Endodermal cell (in vitro differentiated cells): ENCODE measurements at regions not wholly inside any gene's neighbourhood (a gene's known extent, or its start where the extent isn't known, plus 50 kb on each side); places are given as distances from the start of the nearest gene placed in this dataset.

Experiments used
- DNase-seq: peaks from one replicate; pipeline ENCODE4 v3.0.0-alpha.2; 2017
- H3K27ac ChIP-seq: 2 replicates; pipeline ENCODE4 v1.5.1; 2013; ENCODE audit warnings: mild to moderate bottlenecking, low read depth, low read length, moderate library complexity
- H3K27me3 ChIP-seq: 2 replicates; pipeline ENCODE4 v1.6.1; 2013; ENCODE audit warnings: mild to moderate bottlenecking, low read length, moderate library complexity; ENCODE audit not compliant: insufficient read depth, control insufficient read depth, poor library complexity, severe bottlenecking
- H3K36me3 ChIP-seq: 2 replicates; pipeline ENCODE4 v1.7.0; 2013; ENCODE audit warnings: mild to moderate bottlenecking, low read length, moderate library complexity; ENCODE audit not compliant: control insufficient read depth, insufficient read depth
- H3K4me1 ChIP-seq: one replicate; pipeline ENCODE4 v1.7.0; 2013; ENCODE audit warnings: low read length; ENCODE audit not compliant: control insufficient read depth, insufficient read depth
- H3K4me3 ChIP-seq: 2 replicates; pipeline ENCODE4 v1.5.1; 2013; ENCODE audit warnings: mild to moderate bottlenecking, low read length, moderate library complexity
- H3K9ac ChIP-seq: 2 replicates; pipeline ENCODE4 v1.6.1; 2013; ENCODE audit warnings: mild to moderate bottlenecking, low read length, moderate library complexity; ENCODE audit not compliant: poor library complexity, severe bottlenecking; ENCODE audit errors: extremely low read depth
- H3K9me3 ChIP-seq: 2 replicates; pipeline ENCODE4 v1.6.1; 2013; ENCODE audit warnings: mild to moderate bottlenecking, low read length, moderate library complexity; ENCODE audit not compliant: control insufficient read depth
- H3K27ac Mint-ChIP-seq: 2 replicates; pipeline ENCODE4 v1.8.0; 2020; ENCODE audit warnings: mixed read lengths
- H3K27me3 Mint-ChIP-seq: 2 replicates; pipeline ENCODE4 v1.8.0; 2021; ENCODE audit warnings: mild to moderate bottlenecking, mixed read lengths; ENCODE audit not compliant: insufficient read depth
- H3K36me3 Mint-ChIP-seq: 2 replicates; pipeline ENCODE4 v1.8.0; 2020; ENCODE audit warnings: low read depth, mixed read lengths
- H3K4me1 Mint-ChIP-seq: 2 replicates; pipeline ENCODE4 v1.8.0; 2020; ENCODE audit warnings: mixed read lengths
- H3K4me3 Mint-ChIP-seq: 2 replicates; pipeline ENCODE4 v1.8.0; 2020; ENCODE audit warnings: mild to moderate bottlenecking, moderate library complexity, mixed read lengths
- H3K9me3 Mint-ChIP-seq: 2 replicates; pipeline ENCODE4 v1.8.0; 2020; ENCODE audit warnings: mild to moderate bottlenecking, mixed read lengths
- WGBS, 2 experiments: methylation state at CpG; one replicate each; pipeline versions ENCODE4 v1.1.5 to v1.1.7; 2013; ENCODE audit warnings: missing lambda C conversion rate in 2 of 2, mixed read lengths in 1 of 2; ENCODE audit not compliant: insufficient coverage in 1 of 2, insufficient read length in 1 of 2; 5-methylcytosine and 5-hydroxymethylcytosine counted together
- TF ChIP-seq, protein P1 (sequence below): fragments of 200-600 bp; sonication (generic); conservative IDR thresholded peaks from 2 replicates; pipeline ENCODE4 v1.5.0; 2021; ENCODE audit warnings: antibody characterized with exemption, mild to moderate bottlenecking

DNA sequence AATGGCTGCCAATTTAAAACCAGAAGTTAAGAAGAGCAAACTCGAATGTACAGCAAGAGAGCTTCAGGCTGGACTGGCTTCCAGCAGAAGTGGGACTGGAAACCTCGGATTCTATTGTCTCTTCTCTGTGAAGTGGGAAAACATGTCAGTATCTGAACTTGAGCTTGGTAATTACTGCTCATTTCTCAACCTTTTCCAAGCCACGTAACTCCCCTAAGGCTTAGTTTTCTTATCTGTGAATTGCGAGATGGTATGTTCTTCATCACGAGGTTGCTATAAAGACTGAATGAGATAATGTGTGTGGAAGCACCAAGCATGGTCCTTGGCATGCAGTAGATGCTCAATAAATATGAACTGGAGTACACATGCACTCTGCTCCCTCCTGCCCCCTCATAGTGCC, 259.4 kb upstream of the SPRED2 start:
- TF ChIP-seq, protein P1, sequence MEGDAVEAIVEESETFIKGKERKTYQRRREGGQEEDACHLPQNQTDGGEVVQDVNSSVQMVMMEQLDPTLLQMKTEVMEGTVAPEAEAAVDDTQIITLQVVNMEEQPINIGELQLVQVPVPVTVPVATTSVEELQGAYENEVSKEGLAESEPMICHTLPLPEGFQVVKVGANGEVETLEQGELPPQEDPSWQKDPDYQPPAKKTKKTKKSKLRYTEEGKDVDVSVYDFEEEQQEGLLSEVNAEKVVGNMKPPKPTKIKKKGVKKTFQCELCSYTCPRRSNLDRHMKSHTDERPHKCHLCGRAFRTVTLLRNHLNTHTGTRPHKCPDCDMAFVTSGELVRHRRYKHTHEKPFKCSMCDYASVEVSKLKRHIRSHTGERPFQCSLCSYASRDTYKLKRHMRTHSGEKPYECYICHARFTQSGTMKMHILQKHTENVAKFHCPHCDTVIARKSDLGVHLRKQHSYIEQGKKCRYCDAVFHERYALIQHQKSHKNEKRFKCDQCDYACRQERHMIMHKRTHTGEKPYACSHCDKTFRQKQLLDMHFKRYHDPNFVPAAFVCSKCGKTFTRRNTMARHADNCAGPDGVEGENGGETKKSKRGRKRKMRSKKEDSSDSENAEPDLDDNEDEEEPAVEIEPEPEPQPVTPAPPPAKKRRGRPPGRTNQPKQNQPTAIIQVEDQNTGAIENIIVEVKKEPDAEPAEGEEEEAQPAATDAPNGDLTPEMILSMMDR = no peak
- Mint-ChIP-seq H3K4me3 (no peak overlapping the region), H3K4me1 (peaks cover 2% of the 10 kb centered on the region), H3K27ac (no peak overlapping the region), H3K27me3 (peaks cover 12% of the 10 kb centered on the region), H3K36me3 (no peaks in the 10 kb centered on the region), H3K9me3 (no peaks in the 10 kb centered on the region)
- Histone ChIP-seq H3K4me1 (no peaks in the 10 kb centered on the region), H3K9me3 (no peaks in the 10 kb centered on the region), H3K27me3 (no peaks in the 10 kb centered on the region), H3K9ac (no peak overlapping the region), H3K4me3 (no peak overlapping the region), H3K27ac (no peak overlapping the region), H3K36me3 (no peaks in the 10 kb centered on the region)
- 92 to 100% methylated on average over 5 of the region's 5 CpGs for WGBS, 2 experiments
- DNase-seq = no peak

GRCh38 chr2:65688141-65688886, 255.9 kb upstream of the SPRED2 start:
- no peak for DNase-seq
- H3K4me1 ChIP-seq = no peaks in the 10 kb centered on the region
- H3K27me3 Mint-ChIP-seq = peaks cover 13% of the 10 kb centered on the region
- TF ChIP-seq, protein P1 = no peak
- H3K4me3 Mint-ChIP-seq = no peak overlapping the region
- no peaks in the 10 kb centered on the region for H3K27me3 ChIP-seq
- no peaks in the 10 kb centered on the region for H3K36me3 Mint-ChIP-seq
- H3K9me3 ChIP-seq = no peaks in the 10 kb centered on the region
- peaks cover 2% of the 10 kb centered on the region for H3K9me3 Mint-ChIP-seq
- peaks cover 2% of the 10 kb centered on the region for H3K4me1 Mint-ChIP-seq
- H3K27ac Mint-ChIP-seq = no peak overlapping the region
- no peak overlapping the region for H3K27ac ChIP-seq
- no peaks in the 10 kb centered on the region for H3K36me3 ChIP-seq
- H3K9ac ChIP-seq = no peak overlapping the region
- H3K4me3 ChIP-seq = no peak overlapping the region
- WGBS, 2 experiments = 95% methylated on average over 4 of the region's 4 CpGs; no CpG with 5 or more reads in 1 of the 2 experiments

DNA sequence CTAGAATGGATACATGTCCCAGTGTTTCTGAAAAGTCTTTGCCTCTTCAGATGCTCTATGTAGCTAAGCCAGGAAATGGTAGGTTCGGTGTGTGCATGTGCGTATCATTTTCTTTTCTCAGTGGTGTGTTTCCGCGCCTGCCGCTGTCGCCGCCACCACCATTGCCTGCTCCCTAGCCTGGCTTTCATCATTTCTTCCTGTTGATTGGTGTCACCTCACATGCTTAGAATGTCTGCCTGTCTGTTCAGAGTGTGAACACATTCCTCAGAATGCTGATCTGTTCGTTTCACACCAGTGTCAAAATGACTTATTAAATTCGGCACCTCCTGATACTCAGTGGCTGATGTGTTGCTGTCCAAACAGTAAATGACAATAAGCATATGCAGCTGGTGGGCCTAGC, 255.2 kb upstream of the SPRED2 start:
- TF ChIP-seq, protein P1 = no peak
- no peaks in the 10 kb centered on the region for H3K9me3 ChIP-seq
- peaks cover 5% of the 10 kb centered on the region for H3K9me3 Mint-ChIP-seq
- H3K27ac ChIP-seq = no peak overlapping the region
- H3K4me3 ChIP-seq = no peak overlapping the region
- 92 to 95% methylated on average over 9 of the region's 9 CpGs for WGBS, 2 experiments
- no peaks in the 10 kb centered on the region for H3K36me3 Mint-ChIP-seq
- H3K27ac Mint-ChIP-seq = no peak overlapping the region
- peaks cover 11% of the 10 kb centered on the region for H3K27me3 Mint-ChIP-seq
- peaks cover 2% of the 10 kb centered on the region for H3K4me1 Mint-ChIP-seq
- no peak overlapping the region for H3K9ac ChIP-seq
- DNase-seq = no peak
- H3K27me3 ChIP-seq = no peaks in the 10 kb centered on the region
- H3K4me1 ChIP-seq = no peaks in the 10 kb centered on the region
- H3K4me3 Mint-ChIP-seq = no peak overlapping the region
- H3K36me3 ChIP-seq = no peaks in the 10 kb centered on the region
